ENCODE measurements at regions not wholly inside any gene's neighbourhood (a gene's known extent, or its start where the extent isn't known, plus 50 kb on each side); places are given as distances from the start of the nearest gene placed in this dataset.

GRCh38 chr2:19731037-19731436 is 170.7 kb downstream of the TTC32 start:
- ChIA-PET CTCF (no interaction called here), POLR2A (no interaction called here)

DNA sequence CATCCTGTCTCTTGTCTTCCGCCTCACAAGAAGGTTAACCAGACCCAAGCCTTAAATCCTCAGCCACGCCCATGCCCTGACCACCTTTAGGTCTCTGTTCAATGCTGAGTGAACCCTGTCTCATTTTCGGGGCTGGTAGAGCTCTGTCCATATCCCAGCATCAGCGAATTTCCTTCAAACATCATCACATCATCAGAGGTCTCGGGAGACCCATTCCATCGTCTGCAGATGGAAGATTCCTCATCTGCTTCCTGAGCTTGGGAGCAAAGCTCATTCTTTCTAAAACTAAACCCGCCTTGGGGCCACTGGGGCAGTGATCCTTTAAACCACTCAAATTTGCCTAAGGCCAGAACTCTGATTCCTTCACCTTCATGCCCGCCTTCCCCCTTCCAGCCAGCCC is 173.7 kb downstream of the TTC32 start:
- CTCF ChIA-PET: no interaction called here
- POLR2A ChIA-PET: no interaction called here

DNA sequence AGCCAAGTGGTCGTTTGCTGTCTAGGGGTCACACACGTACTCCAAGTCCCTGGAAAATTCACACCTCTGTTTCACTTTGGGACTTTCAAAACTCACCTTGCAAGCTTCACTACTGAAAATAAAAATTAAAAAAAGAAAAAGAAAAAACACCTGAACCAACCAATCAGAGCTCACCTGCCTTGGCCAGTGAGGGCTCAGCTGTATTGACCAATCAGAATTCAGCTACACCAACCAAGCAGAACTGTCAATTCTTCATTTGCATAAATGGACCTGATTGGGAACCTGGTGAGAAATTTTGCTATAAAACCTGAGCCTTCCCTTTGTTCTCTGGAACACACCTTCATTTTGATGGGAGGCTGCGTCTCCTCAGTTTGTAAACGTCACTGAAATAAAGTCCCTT is 176.4 kb downstream of the TTC32 start:
- POLR2A ChIA-PET: no interaction called here
- CTCF ChIA-PET: no interaction called here

- ChIA-PET CTCF (no interaction called here), POLR2A (no interaction called here)
These were observed 178.8 kb downstream of the TTC32 start for GRCh38 chr2:19723021-19723420.

DNA sequence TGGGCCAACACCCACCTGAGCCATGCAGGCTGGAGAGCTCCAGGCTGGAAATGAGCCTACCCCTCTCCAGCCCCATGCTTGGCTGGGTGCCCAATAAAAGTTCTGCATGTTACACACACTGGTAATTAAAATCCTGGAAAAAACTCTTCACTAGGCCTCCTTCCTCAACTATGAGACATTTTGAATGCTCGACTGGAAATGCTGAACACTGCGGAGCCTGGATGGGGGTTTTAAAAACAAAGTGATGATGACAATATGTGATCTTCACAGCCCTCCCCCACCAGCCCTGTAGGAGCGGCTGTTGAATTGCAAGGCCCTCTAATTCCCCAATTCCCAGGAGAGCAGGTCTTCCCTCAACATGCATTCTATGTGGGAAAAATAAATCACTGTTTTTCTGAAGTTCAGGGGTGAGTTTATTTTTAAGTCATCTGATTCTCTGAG is 179.2 kb downstream of the TTC32 start:
- ChIA-PET CTCF (no interaction called here), POLR2A (no interaction called here)

- ChIA-PET POLR2A (no interaction called here), CTCF (no interaction called here)
These were observed 181.5 kb downstream of the TTC32 start for GRCh38 chr2:19720306-19720705.

DNA sequence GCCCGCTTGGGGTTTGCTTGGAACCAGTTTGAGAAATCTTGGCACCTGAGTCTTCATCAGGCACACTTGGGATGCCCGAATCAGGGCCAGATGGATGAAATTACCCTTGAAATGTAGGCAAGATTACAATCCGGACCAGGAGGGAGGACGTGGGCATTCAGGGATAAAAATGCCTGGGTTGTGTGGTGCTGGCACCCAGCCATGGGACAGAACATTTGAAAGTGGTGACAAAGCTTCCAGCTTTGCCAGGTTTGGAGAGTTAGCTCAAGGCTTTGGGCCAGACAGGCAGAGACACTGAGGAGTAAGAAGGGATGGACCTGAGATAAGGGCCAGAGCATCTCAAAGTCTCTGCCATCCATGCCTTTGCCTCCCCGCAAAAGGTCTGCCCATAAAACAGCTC is 182.2 kb downstream of the TTC32 start:
- CTCF ChIA-PET: no interaction called here
- POLR2A ChIA-PET: no interaction called here

DNA sequence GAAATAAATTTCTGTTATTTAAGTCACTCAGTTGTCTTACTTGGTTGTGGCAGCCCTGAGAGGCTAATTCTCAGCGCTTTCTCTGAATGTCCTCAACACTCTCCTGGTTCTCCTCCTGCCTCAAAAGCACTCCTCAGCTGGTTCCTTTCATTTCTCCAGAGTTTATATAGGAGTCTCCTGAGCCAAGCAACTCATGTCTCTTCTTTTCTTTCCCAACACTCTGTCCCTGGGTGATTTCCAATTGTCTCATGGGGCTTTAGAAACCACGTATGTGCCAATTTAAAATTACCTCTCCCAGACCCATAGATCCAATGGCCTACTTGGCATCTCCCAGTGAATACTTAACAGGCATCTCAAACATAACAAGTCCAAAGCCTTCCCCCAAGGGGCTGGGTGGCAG is 184.3 kb downstream of the TTC32 start:
- POLR2A ChIA-PET: no interaction called here
- CTCF ChIA-PET: no interaction called here

GRCh38 chr2:19714926-19715325 is 186.9 kb downstream of the TTC32 start:
- ChIA-PET POLR2A (no interaction called here), CTCF (no interaction called here)

GRCh38 chr2:19712850-19713249 is 188.9 kb downstream of the TTC32 start:
- ChIA-PET CTCF (no interaction called here), POLR2A (no interaction called here)

- POLR2A ChIA-PET: no interaction called here
These were observed 190.1 kb downstream of the TTC32 start for GRCh38 chr2:19711470-19712372.

GRCh38 chr2:19710230-19710629 is 191.6 kb downstream of the TTC32 start:
- ChIA-PET POLR2A (no interaction called here), CTCF (no interaction called here)

More at GRCh38 chr2:19711470-19712372, 190.1 kb downstream of the TTC32 start:
- CTCF ChIA-PET: no interaction called here

DNA sequence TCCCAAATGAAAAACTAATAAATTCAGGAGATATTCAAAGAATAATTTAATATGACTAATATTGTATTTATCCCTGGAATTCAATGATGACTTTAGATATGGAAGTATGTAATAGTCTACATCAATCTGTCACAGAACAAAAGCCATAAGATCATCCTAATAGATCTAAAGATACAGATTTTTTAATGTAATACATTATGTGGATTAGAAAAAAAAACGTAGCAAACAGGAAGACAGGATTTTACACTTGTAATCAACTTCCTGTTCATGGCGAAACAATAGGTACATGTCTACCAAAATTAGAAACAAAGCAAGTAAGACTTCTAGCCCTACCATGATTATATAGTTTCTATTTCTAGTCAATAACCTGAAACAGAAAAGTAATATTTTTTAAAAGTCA is 192.2 kb downstream of the TTC32 start:
- ChIA-PET POLR2A (no interaction called here), CTCF (no interaction called here)

DNA sequence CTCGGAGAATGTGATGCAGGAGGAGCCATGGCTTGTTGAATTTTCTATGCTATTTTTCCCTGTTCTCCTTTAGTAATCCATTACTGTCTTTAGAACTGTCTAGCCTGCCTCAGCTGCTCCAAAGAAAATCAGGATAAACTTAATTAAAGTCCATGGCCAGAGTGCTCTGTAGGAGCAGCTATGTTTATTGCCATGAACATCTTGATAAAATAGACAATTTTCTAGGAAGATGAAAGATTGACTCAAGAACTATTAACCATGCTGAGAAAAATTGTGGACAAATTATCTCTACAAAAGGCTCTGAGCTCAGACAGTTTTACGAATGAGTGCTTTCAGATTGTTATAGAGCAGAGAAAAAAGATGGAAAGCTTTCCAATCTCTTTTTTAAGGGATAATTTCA is 193.0 kb downstream of the TTC32 start:
- POLR2A ChIA-PET: no interaction called here
- CTCF ChIA-PET: no interaction called here

- CTCF ChIA-PET: interaction anchor here (1.1 kb wide), 1 partner anchor 357 kb away, joined by 3 read pairs; no protein-coding TSS in a partner anchor
These were observed 195.5 kb downstream of the TTC32 start for GRCh38 chr2:19706332-19706731.

GRCh38 chr2:19702267-19702666 is 199.5 kb downstream of the TTC32 start:
- ChIA-PET CTCF (no interaction called here), POLR2A (no interaction called here)

More at GRCh38 chr2:19706332-19706731, 195.5 kb downstream of the TTC32 start:
- POLR2A ChIA-PET: no interaction called here

DNA sequence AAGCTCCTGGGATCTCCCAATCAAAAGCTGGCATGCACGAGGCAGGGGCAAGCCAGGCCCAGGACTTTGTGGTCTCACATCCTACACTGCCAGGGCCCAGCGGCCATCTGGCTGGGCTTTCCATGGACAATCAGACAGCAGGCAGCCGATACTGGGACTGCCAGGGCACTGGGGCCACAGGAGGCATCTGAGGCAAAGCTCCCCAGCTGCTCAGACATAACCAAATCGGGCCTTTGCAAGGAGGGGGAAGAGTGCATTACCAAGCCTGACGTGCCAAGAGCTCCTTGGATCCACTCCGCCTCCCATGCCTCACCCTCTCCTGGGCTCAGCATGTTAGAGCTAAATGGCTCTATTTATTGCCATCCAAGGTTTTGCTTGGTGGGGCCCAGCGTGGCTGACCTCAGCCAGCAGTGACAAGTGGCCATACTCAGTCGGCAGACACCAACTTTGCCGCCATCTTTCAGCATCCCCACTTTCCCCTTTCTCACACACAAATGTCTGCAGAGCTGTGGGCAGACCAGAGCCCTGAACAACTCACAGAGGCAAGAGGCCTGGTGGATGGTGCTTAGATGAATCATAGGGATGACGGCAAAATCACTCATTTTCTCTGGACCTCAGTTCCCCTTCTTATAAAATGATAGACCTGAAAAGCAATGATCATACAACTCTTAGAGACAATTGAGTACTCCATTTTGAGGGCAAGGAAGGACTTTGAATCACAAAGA is 200.8 kb downstream of the TTC32 start:
- POLR2A ChIA-PET: no interaction called here

DNA sequence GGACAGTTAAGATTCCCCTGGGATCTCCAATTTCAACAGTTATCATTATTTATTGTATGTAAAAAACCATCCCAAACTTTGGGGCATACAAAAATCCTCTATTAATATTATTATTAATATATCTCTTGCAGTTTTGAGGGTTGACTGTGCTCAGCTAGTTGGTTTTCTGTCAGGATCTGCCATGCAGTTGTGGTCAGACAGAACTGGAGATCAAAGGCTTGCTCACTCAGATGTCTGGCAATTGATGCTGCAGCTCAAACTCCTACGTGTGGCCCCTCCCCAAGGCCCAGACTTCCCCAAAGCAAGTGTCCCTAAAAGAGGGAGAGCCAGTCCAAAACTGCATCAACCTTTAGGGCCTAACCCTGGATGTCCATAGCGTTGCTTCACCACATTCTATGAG is 204.7 kb downstream of the TTC32 start:
- POLR2A ChIA-PET: no interaction called here
- CTCF ChIA-PET: no interaction called here

More for the DNA sequence above, 200.8 kb downstream of the TTC32 start:
- CTCF ChIA-PET: interaction anchor here (1.4 kb wide), 1 partner anchor 14 kb away, joined by 3 read pairs; no protein-coding TSS in a partner anchor

DNA sequence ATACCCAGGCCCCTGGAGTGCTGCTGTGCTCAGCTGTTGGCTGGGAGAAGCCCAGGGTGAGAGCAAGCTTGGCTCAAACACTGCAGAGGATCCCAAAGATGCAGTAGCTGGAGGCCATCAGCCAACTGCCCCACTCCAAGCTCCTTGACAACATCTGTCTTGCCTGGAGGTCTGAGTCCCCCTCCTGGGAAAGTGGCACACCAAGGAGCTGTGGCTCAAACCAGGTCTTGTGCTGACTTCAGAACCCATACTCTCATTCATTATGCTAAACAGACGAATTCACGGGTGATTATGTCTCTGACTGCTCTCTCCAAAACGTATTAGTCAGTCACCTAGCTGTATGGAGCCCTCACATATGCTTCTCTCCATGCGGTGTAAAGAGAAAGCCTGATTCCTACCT is 206.1 kb downstream of the TTC32 start:
- CTCF ChIA-PET: no interaction called here
- POLR2A ChIA-PET: no interaction called here

DNA sequence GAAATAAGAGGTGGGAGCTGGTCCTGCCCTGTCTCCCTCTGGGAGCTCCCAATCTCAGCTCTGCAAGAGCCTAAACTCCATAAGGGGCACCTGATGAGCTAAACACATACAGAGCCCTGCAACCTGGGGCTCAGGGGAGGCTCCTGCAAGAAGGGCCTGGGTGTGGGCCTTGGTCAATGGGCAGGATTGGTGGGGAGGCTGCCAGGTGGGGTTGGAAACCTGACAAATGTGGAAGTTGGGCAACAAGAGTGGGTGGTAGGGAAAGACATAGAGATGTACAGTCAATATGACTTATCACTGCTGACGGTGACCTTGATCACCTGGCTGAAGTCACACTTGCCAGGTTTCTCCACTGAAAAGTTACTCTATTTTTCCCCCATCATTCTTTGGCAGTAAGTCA is 209.9 kb downstream of the TTC32 start:
- CTCF ChIA-PET: no interaction called here
- POLR2A ChIA-PET: no interaction called here

DNA sequence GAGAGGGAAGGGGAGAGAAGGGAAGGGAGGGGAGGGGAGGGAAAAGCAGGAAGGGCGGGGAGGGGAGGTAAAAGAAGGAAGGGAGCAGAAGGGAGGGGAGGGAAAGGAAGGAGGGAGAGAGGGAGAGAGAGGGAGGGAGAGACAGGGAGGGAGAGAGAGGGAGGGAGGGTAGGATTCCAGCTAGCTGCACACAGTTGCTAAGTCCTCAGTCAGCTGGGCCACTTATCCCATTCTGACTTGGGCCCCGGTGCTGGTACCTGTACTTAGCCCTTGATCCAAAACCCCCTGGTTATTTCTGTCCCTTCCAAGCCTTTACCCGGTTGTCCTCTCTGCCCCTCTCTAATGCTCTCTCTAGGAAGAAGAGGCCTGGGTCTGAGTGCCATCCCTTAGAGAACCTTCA is 211.4 kb downstream of the TTC32 start:
- ChIA-PET CTCF (no interaction called here), POLR2A (no interaction called here)

All from activated CD8-positive, alpha-beta memory T cell treated with anti-CD3 and anti-CD28 coated beads for 36 hours (primary cell).